HEK293T (cell line): ENCODE measurements at regions not wholly inside any gene's neighbourhood (a gene's known extent, or its start where the extent isn't known, plus 50 kb on each side); places are given as distances from the start of the nearest gene placed in this dataset.

Experiments used
- CTCF ChIA-PET: fragments of 350-600 bp; formaldehyde crosslinking; extraction: SDS; loops from one replicate; lab custom pipeline; 2021; ENCODE audit warnings: antibody characterized with exemption, inconsistent platforms; lab: Yijun Ruan, JAX
- POLR2A ChIA-PET: fragments of 350-600 bp; formaldehyde crosslinking; extraction: SDS; loops from one replicate; lab custom pipeline; 2020; ENCODE audit warnings: antibody characterized with exemption, inconsistent platforms; lab: Yijun Ruan, JAX
- DNase-seq: peaks from one replicate; pipeline ENCODE4 v3.0.0; 2012; ENCODE audit warnings: mixed read lengths; ENCODE audit errors: extremely low spot score
- ARNT ChIP-seq: fragments of 450-650 bp; IDR thresholded peaks from 2 replicates; pipeline ENCODE4 v1.6.1; 2017; ENCODE audit warnings: mild to moderate bottlenecking
- BHLHE40 ChIP-seq: fragments of 450-650 bp; IDR thresholded peaks from 2 replicates; pipeline ENCODE4 v1.6.1; 2016; ENCODE audit warnings: mild to moderate bottlenecking, moderate library complexity, borderline replicate concordance
- CTBP1 ChIP-seq: fragments of 450-650 bp; IDR thresholded peaks from 2 replicates; pipeline ENCODE4 v1.6.1; 2016; ENCODE audit warnings: borderline replicate concordance
- ELF4 ChIP-seq: fragments of 450-650 bp; IDR thresholded peaks from 2 replicates; pipeline ENCODE4 v1.6.1; 2017; ENCODE audit warnings: antibody characterized with exemption
- FOXA1 ChIP-seq: fragments of 450-650 bp; IDR thresholded peaks from 2 replicates; pipeline ENCODE4 v1.6.1; 2016; ENCODE audit warnings: mild to moderate bottlenecking
- FOXK2 ChIP-seq: fragments of 450-650 bp; IDR thresholded peaks from 2 replicates; pipeline ENCODE4 v1.6.1; 2016; ENCODE audit warnings: mild to moderate bottlenecking
- FOXM1 ChIP-seq: fragments of 450-650 bp; IDR thresholded peaks from 2 replicates; pipeline ENCODE4 v1.6.1; 2017; ENCODE audit warnings: mild to moderate bottlenecking, borderline replicate concordance
- HDGF ChIP-seq: fragments of 450-650 bp; IDR thresholded peaks from 2 replicates; pipeline ENCODE4 v1.6.1; 2017; ENCODE audit warnings: antibody characterized with exemption, borderline replicate concordance
- L3MBTL2 ChIP-seq: fragments of 450-650 bp; conservative IDR thresholded peaks from 2 replicates; pipeline ENCODE4 v1.6.1; 2016; ENCODE audit warnings: mild to moderate bottlenecking
- LEF1 ChIP-seq: fragments of 450-650 bp; IDR thresholded peaks from 2 replicates; pipeline ENCODE4 v1.6.1; 2017; ENCODE audit warnings: mild to moderate bottlenecking, borderline replicate concordance
- NFRKB ChIP-seq: fragments of 450-650 bp; IDR thresholded peaks from 2 replicates; pipeline ENCODE4 v1.6.1; 2016; ENCODE audit warnings: mild to moderate bottlenecking, moderate library complexity
- PKNOX1 ChIP-seq: fragments of 450-650 bp; IDR thresholded peaks from 2 replicates; pipeline ENCODE4 v1.6.1; 2016
- SP1 ChIP-seq: fragments of 450-650 bp; IDR thresholded peaks from 2 replicates; pipeline ENCODE4 v1.6.1; 2017
- SUZ12 ChIP-seq: fragments of 450-650 bp; IDR thresholded peaks from 2 replicates; pipeline ENCODE4 v1.6.1; 2016; ENCODE audit warnings: mild to moderate bottlenecking
- TARDBP ChIP-seq: fragments of 450-650 bp; IDR thresholded peaks from 2 replicates; pipeline ENCODE4 v1.6.1; 2016
- ZNF384 ChIP-seq: fragments of 450-650 bp; IDR thresholded peaks from 2 replicates; pipeline ENCODE4 v1.6.1; 2016

- ChIA-PET CTCF (no interaction called here), POLR2A (interaction anchor here (0.6 kb wide), 1 partner anchor 1281 kb away, joined by 3 read pairs; no protein-coding TSS in a partner anchor)
- DNase-seq: no peak
- no peak for TF ChIP-seq SP1
These were observed 600.7 kb downstream of the ARAP2 start for GRCh38 chr4:35643661-35644060.

- CTCF ChIA-PET: no interaction called here
- POLR2A ChIA-PET: interaction anchor here (0.6 kb wide), 1 partner anchor 1280 kb away, joined by 3 read pairs; no protein-coding TSS in a partner anchor
- TF ChIP-seq HDGF (no peak), FOXA1 (no peak), FOXK2 (no peak), TARDBP (no peak), SUZ12 (no peak), PKNOX1 (no peak), LEF1 (no peak), ARNT (no peak), NFRKB (no peak), FOXM1 (no peak), SP1 (no peak), CTBP1 (no peak)
- no peak for DNase-seq
These were observed 599.7 kb downstream of the ARAP2 start for GRCh38 chr4:35644591-35644990.

GRCh38 chr4:35649011-35649410 lies 595.3 kb downstream of the ARAP2 start:
- POLR2A ChIA-PET: no interaction called here
- CTCF ChIA-PET: interaction anchor here (0.5 kb wide), 1 partner anchor 57 kb away, joined by 4 read pairs; no protein-coding TSS in a partner anchor

GRCh38 chr4:35649778-35650177 lies 594.5 kb downstream of the ARAP2 start:
- no peak for DNase-seq
- TF ChIP-seq L3MBTL2 (no peak), SP1 (no peak), BHLHE40 (no peak), FOXM1 (no peak), ARNT (no peak), ELF4 (no peak), CTBP1 (no peak), PKNOX1 (no peak), LEF1 (no peak), FOXK2 (no peak), SUZ12 (no peak), FOXA1 (no peak), TARDBP (no peak), NFRKB (no peak), HDGF (no peak), ZNF384 (no peak)
- CTCF ChIA-PET: no interaction called here
- POLR2A ChIA-PET: no interaction called here

More at GRCh38 chr4:35649011-35649410, 595.3 kb downstream of the ARAP2 start:
- TF ChIP-seq L3MBTL2 (no peak), ELF4 (no peak), SP1 (no peak), HDGF (no peak), NFRKB (no peak), FOXM1 (no peak), CTBP1 (no peak), LEF1 (no peak), SUZ12 (no peak), TARDBP (no peak), FOXA1 (no peak), ZNF384 (no peak), ARNT (no peak), BHLHE40 (no peak), PKNOX1 (no peak), FOXK2 (no peak)
- no peak for DNase-seq

GRCh38 chr4:35652197-35652596 lies 592.1 kb downstream of the ARAP2 start:
- no peak for DNase-seq
- ChIA-PET POLR2A (no interaction called here), CTCF (no interaction called here)
- TF ChIP-seq BHLHE40 (no peak), FOXK2 (no peak), FOXM1 (no peak), LEF1 (no peak), FOXA1 (no peak), ARNT (no peak), ELF4 (no peak), L3MBTL2 (no peak), ZNF384 (no peak), TARDBP (no peak), SP1 (no peak), HDGF (no peak)

GRCh38 chr4:35653451-35653850 lies 590.9 kb downstream of the ARAP2 start:
- ChIA-PET CTCF (no interaction called here), POLR2A (no interaction called here)
- DNase-seq: no peak
- TF ChIP-seq ARNT (no peak), SUZ12 (no peak), FOXM1 (no peak), BHLHE40 (no peak), LEF1 (no peak), ELF4 (no peak), FOXA1 (no peak), L3MBTL2 (no peak), SP1 (no peak), ZNF384 (no peak), FOXK2 (no peak), TARDBP (no peak), NFRKB (no peak)
